HTR-8/SVneo (cell line): ENCODE measurements at regions not wholly inside any gene's neighbourhood (a gene's known extent, or its start where the extent isn't known, plus 50 kb on each side); places are given as distances from the start of the nearest gene placed in this dataset.

ENCODE experiments used
- DNase-seq: peaks from one replicate; pipeline ENCODE4 v3.0.0; 2011; ENCODE audit warnings: low spot score, mixed read lengths; ENCODE audit not compliant: insufficient read length
- FAIRE-seq: peaks from 2 replicates; lab custom pipeline; 2011; peaks lifted over from hg19 to GRCh38; lab: Jason Lieb, UNC

DNA sequence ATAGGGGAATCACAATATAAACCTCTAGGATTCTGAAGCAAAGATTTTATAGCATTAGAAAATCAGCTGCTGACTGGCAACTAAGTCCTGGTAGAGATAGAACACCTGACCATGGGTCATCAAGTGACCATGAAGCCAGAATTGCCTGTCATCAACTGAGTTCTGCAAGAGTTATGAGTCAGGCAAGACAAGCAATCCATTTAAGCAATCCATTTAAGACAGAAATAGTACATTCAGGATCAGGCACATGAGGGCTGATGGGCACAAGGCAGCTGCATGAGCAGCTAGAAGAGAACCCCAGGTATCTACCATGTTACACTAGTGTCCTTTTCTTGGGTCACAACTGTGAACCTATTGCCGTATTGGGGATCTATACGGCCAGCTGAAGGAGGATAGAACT lies 98.9 kb downstream of the SPRY1 start:
- DNase-seq (no peak), FAIRE-seq (no peak)

DNA sequence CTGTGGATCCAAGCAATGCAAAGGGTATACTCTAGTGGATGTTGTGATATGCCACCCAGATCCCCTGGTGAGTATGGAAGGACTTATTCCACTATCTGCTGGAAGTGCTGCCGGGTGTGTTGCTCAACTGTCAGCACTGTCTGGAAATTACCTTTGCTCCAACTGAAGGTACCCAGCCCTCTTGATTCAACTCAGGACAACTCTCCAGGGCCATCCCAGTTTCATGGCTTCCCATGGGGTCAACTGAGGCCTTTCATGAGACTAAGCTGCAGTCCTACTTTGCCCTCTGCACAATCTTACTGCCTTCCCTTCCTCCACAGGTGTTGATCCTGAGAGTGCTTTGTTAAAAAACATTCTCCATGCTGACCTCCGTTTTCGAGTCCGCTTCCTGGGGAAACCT lies 99.8 kb downstream of the SPRY1 start:
- DNase-seq = no peak

DNA sequence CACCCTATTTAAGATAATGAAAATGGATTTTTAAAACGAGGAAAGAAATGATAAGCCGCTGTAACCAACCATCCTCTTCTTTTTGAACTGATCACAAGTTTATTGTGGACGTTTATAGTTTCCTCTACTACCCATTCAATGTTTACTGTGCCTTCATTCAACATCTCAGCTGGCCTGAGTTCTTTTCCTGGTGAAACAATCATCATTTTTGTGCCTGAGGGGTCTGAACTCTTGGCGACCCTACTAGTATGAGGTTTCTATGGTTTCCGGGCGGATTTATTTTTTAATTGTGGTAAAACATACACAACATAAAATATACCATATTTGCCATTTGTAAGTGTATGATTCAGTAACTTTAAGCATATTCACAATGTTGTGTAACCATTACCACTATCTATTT lies 100.7 kb downstream of the SPRY1 start:
- FAIRE-seq (no peak), DNase-seq (no peak)

More for the DNA sequence above, 99.8 kb downstream of the SPRY1 start:
- no peak for FAIRE-seq

DNA sequence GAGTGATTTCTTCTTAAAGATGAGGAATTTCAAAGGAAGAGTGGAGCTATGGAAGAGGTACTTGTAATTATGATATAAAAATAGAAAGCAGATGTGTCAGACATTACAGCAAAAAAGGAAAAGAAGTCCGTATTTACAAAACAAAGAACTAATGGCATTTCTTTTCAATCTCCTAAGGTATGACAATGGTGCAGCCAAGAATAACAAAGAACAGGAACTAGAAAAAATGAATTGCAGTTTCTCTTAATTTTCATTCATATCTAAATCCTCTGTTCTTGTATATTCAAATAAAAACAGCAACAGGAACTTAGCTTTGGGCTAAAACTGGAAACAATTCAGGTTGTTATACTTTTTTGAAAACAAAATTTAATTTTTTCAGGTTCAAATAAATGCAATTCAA lies 105.1 kb downstream of the SPRY1 start:
- FAIRE-seq (no peak), DNase-seq (no peak)

DNA sequence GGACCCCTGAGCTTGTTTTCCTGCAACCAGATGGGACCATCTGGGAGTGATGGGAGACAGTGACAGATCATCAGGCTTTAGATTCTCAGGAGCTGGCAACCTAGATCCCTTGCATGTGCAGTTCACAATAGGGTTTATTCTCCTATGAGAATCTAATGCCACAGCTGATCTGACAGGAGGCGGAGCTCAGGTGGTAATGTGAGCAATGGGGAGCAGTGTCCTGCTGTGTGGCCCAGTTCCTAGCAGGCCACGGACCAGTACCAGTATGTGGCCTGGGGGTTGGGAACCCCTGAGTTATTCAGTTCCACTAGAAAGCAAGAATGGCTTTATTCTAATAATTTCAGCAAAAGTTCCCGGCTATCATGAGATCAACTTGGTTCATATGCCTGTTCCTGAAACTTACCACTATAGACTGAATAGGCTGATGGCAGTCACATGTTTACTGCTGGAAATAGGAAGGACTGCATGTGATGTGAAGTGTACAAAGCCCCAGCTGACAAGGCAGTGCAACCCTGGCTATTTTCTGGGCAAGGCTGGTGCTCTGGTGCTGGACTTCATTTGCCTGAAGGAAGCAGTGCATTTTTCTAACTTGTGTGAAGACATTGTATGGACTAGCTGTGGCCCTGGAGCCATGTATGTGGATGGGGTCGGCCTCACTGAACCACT lies 107.2 kb downstream of the SPRY1 start:
- DNase-seq = no peak
- no peak for FAIRE-seq

DNA sequence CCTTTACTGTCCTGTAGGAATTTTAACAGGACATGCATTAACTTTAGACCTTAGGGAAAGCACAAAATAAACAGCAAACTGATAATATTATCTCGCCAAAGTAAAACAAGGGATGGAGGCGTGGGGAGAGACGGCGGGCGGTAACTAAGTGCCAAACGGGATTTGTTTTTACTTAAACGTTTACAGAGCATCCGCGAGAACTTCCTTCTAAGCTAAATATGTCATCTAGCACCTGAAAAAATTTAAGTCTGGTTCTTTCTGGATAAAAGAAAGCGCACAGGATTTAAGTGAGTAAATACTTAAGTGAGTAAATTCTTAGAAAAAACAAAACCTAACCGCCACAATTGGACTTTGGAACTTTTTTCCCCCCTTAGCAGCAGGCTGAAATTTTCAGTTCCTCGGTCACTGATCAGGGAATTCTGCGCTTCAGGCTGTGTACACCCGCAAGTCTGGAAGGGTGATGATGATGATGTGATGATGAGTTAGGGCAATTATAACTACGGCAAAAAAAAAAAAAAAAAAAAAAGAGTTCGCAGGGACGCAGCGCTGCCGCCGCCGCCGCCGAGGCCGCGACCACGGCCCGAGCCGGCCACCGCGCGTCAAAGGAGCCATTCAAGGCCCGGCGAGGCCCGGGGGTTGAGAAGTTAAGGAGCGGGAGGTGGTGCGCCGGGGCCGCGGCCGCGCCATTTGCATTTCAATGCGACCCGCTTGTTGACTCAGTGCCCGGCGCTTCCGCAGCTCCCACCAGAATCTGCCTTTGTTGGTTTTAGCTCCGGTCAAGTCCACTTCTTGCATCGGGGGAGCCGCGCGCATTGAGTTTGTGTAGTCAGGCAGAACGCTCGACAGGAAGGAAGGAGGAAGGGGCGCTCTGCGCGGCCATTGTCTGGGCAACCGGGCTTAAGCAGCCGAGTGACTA lies 108.8 kb downstream of the SPRY1 start:
- DNase-seq = no peak
- FAIRE-seq = no peak

DNA sequence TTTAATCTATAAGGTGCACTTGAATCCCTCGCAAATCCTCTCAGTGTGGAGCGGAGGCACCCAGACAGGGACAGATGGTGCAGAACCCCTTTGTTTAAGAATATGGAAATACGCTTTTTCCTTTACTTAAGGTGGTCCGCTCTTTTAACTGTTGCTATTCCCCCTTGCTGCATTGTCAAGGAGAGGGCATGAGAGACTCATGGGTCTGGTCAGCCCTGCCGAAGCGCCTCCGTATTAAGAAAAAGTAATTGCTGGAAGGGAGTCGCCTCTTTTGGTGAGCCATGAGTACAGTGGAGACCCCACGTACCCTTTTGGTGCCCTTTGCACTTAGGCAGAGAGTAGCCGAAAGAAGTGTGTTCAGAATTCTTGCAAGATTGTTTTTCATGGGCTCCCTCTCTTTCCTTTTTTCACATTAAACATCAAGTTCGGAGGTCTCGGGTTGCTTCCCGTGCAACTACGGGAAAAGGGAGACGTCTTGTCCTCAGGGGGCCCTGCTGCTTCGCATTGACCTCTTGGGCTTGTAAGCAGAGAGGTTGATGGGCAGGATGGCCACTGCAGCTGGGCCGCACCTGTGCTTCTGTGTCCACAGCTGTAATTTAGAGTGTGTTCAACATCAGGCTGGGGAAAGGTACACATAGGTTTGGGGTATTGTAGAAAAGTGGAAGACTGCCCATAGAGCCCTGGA lies 109.6 kb downstream of the SPRY1 start:
- no peak for DNase-seq
- FAIRE-seq = no peak

DNA sequence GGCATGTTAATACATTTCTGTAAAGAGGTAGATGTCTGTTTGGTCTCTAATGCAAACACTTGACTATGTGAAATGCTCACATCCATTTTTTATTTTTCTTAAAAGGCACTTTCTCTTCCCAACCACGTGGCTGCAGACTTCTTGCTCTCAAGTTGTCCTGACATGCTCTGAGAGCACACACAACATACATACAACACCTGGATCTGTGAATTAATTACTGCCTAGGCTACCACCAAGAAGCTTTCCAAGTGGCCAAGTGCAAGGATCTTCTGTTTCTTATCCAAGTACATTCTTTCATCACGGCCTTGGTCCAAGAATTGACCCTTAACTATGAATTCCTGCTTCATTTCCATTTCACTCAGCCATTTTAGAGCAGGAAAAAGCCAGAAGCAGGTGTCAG lies 110.8 kb downstream of the SPRY1 start:
- DNase-seq (no peak), FAIRE-seq (no peak)

DNA sequence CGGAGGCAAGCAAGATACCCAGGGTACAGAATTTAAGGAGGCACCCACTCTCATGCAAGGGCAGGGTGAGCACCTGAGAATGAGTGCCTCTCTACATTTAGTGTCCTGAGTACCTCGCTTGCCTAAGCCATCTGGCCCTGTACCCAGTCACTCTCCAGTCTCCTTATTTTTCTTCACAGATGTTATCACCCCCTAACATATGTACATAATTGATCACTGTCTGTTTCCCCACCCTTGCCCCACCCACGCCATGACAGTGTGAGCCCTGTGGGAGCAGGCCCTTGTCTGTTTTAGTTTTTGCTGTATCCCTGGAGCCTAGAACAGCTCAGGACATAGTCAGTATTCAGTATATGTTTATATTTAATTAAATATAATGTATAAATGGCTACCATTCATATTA lies 113.6 kb downstream of the SPRY1 start:
- no peak for DNase-seq
- FAIRE-seq = no peak

DNA sequence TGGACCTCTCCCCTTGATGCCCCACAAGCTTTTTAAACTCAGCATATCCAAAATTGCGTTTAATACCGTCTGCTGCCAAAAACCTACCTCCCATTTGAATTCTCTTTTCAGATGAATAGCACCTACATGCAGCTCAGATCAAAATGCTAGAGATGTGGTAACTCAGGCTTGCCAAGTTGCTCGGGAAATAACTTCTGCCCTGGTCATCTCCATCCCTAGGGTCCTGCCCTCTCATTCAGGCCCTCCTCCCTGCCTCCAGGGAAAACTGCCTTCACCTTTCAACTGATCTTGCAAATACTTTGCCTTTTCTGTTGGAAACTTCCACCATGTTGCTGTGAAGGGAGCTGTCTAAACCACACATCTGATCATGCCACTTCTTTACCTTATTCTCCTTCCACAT lies 114.1 kb downstream of the SPRY1 start:
- FAIRE-seq = no peak

DNA sequence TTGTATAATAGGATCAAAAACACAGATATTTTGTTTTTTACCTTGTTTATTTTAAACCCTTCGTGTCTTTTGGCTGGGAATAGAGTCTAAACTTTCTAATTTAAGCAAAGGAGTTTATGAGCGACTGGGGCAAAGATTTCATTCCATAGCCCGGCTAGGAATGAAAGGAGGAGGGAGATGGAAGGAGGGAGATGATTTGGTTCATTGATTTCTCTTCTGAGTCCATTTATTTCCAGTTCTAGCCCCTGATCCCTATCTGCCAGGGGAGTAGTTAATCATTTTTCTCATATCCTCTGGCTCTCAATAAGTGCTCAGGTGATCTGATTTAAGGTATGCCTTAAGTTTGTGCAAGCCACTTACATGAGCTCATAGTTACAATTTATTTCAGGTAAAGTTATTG lies 120.0 kb downstream of the SPRY1 start:
- FAIRE-seq = no peak
- no peak for DNase-seq

More for the DNA sequence above, 114.1 kb downstream of the SPRY1 start:
- DNase-seq = no peak

DNA sequence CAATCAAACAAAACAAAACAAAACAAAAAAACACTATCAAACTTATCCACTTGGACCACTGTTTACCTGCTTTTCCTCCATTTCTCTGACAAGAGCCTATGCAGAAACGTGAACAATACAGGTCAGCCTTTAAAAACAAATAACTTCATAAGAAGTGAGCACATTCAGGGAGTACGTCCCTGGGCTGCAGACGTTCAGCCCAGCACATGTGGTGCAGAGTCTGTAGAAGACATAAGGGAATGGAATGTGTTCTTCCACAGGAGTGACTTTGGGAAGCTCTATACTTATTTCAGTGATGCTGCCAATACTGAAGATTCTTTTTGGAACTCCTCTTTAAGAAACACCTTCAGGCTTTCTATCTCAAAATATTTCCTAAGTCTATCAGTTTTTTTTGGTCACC lies 120.6 kb downstream of the SPRY1 start:
- FAIRE-seq (no peak), DNase-seq (no peak)

DNA sequence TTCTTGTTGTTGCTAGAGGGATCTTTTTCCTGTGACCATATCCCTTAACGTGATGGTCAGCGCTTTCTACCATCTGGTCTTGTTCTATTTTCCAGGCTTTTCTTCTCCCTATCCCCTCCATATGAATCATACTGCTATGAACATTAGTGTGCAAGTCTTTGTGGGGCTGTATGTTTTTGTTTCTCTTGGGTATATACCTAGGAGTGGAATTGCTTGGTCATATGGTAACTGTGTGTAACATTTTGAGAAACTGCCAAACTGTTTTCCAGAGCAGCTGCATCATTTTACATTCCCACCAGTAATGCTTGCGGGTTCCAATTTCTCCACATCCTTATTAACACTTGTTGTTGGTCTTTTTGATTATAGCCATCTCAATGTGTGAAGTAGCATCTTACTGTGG lies 121.4 kb downstream of the SPRY1 start:
- DNase-seq = no peak
- FAIRE-seq = no peak

DNA sequence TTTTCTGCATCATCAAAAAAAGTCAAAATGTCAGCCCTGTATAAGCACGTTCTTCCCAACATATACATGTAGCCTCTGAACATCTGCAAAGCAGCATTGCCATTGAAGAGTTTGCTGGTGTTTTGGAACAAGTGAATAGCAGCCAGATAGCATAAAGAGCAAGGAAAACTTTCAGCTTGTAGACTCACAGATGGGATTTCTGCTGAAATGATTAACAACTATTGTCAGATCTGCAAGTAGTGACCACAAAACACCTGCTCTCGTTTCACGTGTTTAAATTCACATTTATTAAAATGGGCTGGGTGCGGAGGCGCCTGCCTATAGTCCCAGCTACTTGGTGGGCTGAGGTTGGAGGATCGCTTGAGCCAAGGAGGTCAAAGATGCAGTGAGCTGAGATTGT lies 123.7 kb downstream of the SPRY1 start:
- DNase-seq (no peak), FAIRE-seq (no peak)

DNA sequence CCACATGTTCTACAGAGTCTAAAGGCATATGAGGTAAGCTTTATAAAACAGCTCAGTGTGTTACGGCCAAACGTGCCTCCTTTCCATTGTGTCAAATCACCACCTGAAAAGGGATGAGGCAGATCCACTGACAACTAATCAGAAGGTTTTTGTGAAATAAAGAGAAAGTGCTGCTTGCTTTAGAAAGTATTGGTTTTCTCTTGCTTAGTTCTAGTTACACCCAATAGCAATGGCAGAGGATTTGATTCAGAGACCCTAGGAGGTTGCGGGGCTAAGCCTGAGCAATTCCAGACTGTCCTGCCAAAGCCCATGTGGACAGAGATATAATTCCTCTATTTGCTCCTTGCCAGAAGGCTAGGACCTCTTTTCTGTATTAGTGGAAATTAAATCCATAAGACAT lies 125.5 kb downstream of the SPRY1 start:
- FAIRE-seq (no peak), DNase-seq (no peak)

DNA sequence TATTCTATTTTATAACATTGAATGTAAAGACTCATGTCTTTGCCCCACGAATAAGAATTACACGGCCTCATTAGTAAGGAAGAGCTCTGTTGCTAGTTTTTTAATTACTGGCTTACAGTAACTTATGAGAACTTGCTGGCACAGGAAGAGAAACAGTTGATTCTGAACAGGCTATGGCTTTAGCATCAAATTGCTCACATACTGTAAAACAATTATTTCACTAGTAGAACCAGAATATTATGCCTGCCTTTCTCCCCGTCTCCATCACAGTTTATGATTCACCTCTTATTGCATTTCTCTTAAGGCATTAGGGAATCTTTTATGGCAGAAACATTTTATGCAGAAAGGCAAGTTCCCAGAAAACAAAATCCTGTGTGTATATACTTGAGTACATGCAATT lies 126.1 kb downstream of the SPRY1 start:
- no peak for DNase-seq
- no peak for FAIRE-seq

DNA sequence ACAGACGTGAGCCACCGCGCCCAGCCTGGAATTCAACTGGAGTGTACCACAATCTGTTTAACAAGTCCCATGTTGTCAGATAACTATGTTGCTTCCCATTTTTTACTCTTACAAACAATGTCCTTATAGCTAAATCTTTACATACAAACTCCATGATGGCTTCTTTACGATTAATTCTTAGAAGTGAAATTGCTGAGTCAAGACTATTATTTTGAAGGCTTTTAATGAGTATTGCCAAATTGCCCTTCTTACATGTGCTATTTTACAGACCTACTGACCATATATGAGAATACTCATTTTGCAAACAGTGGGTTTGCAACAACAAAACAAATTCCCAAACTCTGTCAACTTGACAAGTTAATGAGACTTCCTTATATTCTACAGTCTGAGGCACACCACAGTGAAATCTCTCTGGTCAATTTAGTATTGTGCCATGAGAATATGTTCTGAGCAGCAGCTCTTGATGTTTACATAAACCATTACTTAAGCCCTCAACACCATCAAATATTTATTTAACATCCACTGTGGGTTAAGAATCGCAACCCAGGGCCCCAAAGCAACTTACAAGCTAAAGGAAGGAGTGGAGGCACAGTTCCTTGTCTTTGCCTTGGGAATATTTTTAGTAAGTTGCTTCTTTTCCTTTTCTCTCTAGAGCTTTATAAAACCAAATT lies 128.5 kb downstream of the SPRY1 start:
- DNase-seq (no peak), FAIRE-seq (no peak)

DNA sequence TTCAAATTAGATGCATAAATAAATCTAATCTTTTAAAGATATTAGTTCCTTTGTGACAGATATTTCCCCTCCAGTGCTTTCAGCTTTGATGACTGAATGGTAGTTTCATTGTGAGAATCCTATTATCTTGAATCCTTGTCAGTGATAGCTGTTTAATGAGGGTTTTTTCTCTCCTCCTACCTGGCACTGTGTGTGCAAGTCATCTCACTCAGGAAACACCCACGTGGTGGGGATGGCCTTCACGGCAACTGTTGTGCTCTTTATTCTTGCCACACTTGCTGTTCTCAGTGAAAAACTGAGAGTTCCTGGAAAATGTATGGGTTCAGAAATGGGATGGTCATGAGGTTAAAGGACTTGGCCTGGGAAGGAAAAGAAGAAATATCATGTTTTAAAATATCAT lies 129.9 kb downstream of the SPRY1 start:
- no peak for DNase-seq
- no peak for FAIRE-seq

DNA sequence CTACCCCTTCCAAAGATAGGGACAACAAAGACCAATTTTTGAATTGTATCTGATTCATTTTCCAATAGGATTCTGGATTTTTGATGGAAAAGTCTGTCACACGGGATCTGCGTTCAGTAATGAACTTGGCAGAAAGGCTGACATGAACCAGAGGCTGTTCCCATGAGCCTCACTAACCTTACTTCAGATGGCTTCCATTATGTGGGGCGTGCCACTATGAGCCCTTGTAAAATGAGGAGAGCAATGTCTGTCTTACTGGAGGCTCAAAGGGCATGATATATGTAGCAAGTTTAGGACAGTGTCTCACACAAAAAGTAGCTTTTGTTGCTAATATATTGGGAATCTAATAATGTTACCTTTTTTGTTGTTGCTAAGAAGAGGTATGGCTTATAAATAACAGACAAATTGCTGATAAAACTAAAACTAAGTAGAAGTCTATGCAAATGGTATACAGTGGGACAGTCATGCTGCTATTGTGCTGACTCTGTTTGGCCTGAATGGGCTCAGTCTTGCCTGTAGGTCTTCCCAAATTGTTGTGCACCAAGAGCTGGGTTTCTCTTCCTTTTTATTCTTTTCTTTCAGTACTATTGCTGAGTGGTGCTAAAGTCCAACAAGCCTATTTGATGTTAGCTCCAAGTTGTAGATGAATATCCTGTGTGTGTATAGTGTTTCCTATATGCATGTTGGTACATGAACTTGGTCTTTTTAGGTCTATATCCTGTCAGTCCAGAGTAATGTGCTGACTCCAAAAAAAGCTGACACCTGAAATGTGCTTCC lies 132.1 kb downstream of the SPRY1 start:
- FAIRE-seq (no peak), DNase-seq (no peak)

DNA sequence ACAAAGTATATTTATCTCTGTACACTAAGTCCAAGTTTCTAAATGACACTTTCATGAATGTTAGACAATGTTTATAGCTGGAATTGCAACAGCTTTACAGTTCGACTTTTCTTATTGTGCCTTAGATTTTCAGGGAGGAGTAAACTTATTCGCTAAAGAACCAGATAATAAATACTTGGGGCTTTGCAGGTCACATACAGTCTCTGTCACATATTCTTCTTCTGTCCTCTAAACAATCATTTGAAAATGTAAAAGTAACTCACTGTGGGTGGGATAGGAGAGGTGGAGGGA lies 132.6 kb downstream of the SPRY1 start:
- no peak for DNase-seq
- FAIRE-seq = no peak
